DOHH2 (cell line): ENCODE measurements at regions not wholly inside any gene's neighbourhood (a gene's known extent, or its start where the extent isn't known, plus 50 kb on each side); places are given as distances from the start of the nearest gene placed in this dataset.

Experiments used
- H3F3A ChIP-seq: fragments of 200-600 bp; sonication (generic), shearing (Covaris generic); 2 replicates; pipeline ENCODE4 v1.6.0; 2016; ENCODE audit warnings: antibody characterized with exemption, mild to moderate bottlenecking; ENCODE audit not compliant: control insufficient read depth, insufficient read depth
- H3K27ac ChIP-seq: fragments of 200-600 bp; sonication (generic); 2 replicates; pipeline ENCODE4 v1.5.1; 2014; ENCODE audit warnings: low read depth, mild to moderate bottlenecking, low read length, moderate library complexity
- H3K27me3 ChIP-seq: fragments of 200-600 bp; sonication (generic); 2 replicates; pipeline ENCODE4 v1.6.1; 2014; ENCODE audit warnings: mild to moderate bottlenecking, low read length, mixed read lengths; ENCODE audit not compliant: control insufficient read depth
- H3K36me3 ChIP-seq: fragments of 200-600 bp; sonication (generic); 2 replicates; pipeline ENCODE4 v1.6.1; 2014; ENCODE audit warnings: mild to moderate bottlenecking, low read length, moderate library complexity, mixed read lengths; ENCODE audit not compliant: control insufficient read depth
- H3K4me1 ChIP-seq: fragments of 200-600 bp; sonication (generic); 2 replicates; pipeline ENCODE4 v1.6.1; 2014; ENCODE audit warnings: mild to moderate bottlenecking, low read length, mixed read lengths; ENCODE audit not compliant: control insufficient read depth
- H3K4me2 ChIP-seq: fragments of 200-600 bp; sonication (generic); 2 replicates; pipeline ENCODE4 v1.6.0; 2014; ENCODE audit warnings: mild to moderate bottlenecking, low read length, moderate library complexity
- H3K4me3 ChIP-seq: fragments of 200-600 bp; sonication (generic); 2 replicates; pipeline ENCODE4 v1.5.1; 2014; ENCODE audit warnings: mild to moderate bottlenecking, low read length, mixed read lengths
- H3K79me2 ChIP-seq: fragments of 200-600 bp; sonication (generic); 2 replicates; pipeline ENCODE4 v1.6.1; 2014; ENCODE audit warnings: mild to moderate bottlenecking, low read length, mixed read lengths; ENCODE audit not compliant: control insufficient read depth
- H3K9me2 ChIP-seq: fragments of 200-600 bp; sonication (generic); replicated peaks from 2 replicates; pipeline ENCODE4 v1.6.1; 2014; ENCODE audit warnings: mild to moderate bottlenecking, low read length, mixed read lengths; ENCODE audit not compliant: control insufficient read depth
- H3K9me3 ChIP-seq: fragments of 200-600 bp; sonication (generic); 2 replicates; pipeline ENCODE4 v1.6.1; 2014; ENCODE audit warnings: antibody characterized with exemption, low read length, mixed read lengths; ENCODE audit not compliant: control insufficient read depth, insufficient read depth
- H4K20me1 ChIP-seq: fragments of 200-600 bp; sonication (generic); 2 replicates; pipeline ENCODE4 v1.6.0; 2014; ENCODE audit warnings: low read depth, mild to moderate bottlenecking, antibody characterized with exemption, low read length, moderate library complexity; ENCODE audit not compliant: control insufficient read depth, insufficient read depth
- CTCF ChIP-seq: fragments of 200-600 bp; sonication (generic); IDR thresholded peaks from one replicate; pipeline ENCODE4 v1.5.1; 2014; ENCODE audit warnings: antibody characterized with exemption, mild to moderate bottlenecking, low read depth, low read length; ENCODE audit not compliant: poor library complexity, severe bottlenecking
- EZH2phosphoT487 ChIP-seq: fragments of 200-600 bp; sonication (generic); IDR thresholded peaks from 2 replicates; pipeline ENCODE4 v1.6.1; 2017; ENCODE audit warnings: borderline replicate concordance, mild to moderate bottlenecking, antibody characterized with exemption, low read length, moderate library complexity, mixed read lengths

GRCh38 chr3:34742151-34742550 lies 897.2 kb upstream of the ARPP21 start:
- Histone ChIP-seq H3K36me3 (no peaks in the 10 kb centered on the region), H3F3A (no peaks in the 10 kb centered on the region), H4K20me1 (no peaks in the 10 kb centered on the region), H3K27ac (no peak overlapping the region), H3K4me1 (no peaks in the 10 kb centered on the region), H3K9me2 (no peaks in the 10 kb centered on the region), H3K4me2 (no peak overlapping the region), H3K9me3 (no peaks in the 10 kb centered on the region), H3K79me2 (no peaks in the 10 kb centered on the region), H3K4me3 (no peak overlapping the region), H3K27me3 (no peaks in the 10 kb centered on the region)
- TF ChIP-seq EZH2phosphoT487 (no peak), CTCF (no peak)

- Histone ChIP-seq H3K9me3 (no peaks in the 10 kb centered on the region), H3F3A (no peaks in the 10 kb centered on the region), H3K9me2 (no peaks in the 10 kb centered on the region), H3K36me3 (no peaks in the 10 kb centered on the region), H3K4me2 (no peak overlapping the region), H3K79me2 (no peaks in the 10 kb centered on the region), H3K27me3 (no peaks in the 10 kb centered on the region), H4K20me1 (no peaks in the 10 kb centered on the region), H3K4me3 (no peak overlapping the region), H3K4me1 (no peaks in the 10 kb centered on the region), H3K27ac (no peak overlapping the region)
- TF ChIP-seq EZH2phosphoT487 (no peak), CTCF (no peak)
Measured at GRCh38 chr3:34758630-34759261, 880.6 kb upstream of the ARPP21 start.

- Histone ChIP-seq H3F3A (no peaks in the 10 kb centered on the region), H3K4me3 (no peak overlapping the region), H4K20me1 (no peaks in the 10 kb centered on the region), H3K4me1 (no peaks in the 10 kb centered on the region), H3K79me2 (no peaks in the 10 kb centered on the region), H3K27ac (no peak overlapping the region), H3K4me2 (no peak overlapping the region), H3K9me3 (no peaks in the 10 kb centered on the region), H3K36me3 (no peaks in the 10 kb centered on the region), H3K9me2 (no peaks in the 10 kb centered on the region), H3K27me3 (no peaks in the 10 kb centered on the region)
- no peak for TF ChIP-seq CTCF
- no peak for TF ChIP-seq EZH2phosphoT487
Measured at GRCh38 chr3:34777386-34777785, 861.9 kb upstream of the ARPP21 start.
